Liver (tissue), 8 donors: ENCODE measurements at regions not wholly inside any gene's neighbourhood (a gene's known extent, or its start where the extent isn't known, plus 50 kb on each side); places are given as distances from the start of the nearest gene placed in this dataset.

ENCODE experiments used
- DNase-seq: peaks from one replicate; pipeline ENCODE4 v3.0.0-alpha.2; 2017; ENCODE audit warnings: low spot score
- H3K27ac ChIP-seq, 2 donors: one replicate each; pipeline ENCODE4 v1.7.0; 2013; ENCODE audit warnings: inconsistent platforms in 2 of 2, low read length in 2 of 2, control low read depth in 1 of 2, low read depth in 1 of 2, mild to moderate bottlenecking in 1 of 2
- H3K27me3 ChIP-seq, 4 donors: one replicate each; pipeline versions ENCODE4 v1.6.1 to v1.7.0; 2013; ENCODE audit warnings: low read length in 3 of 4, inconsistent platforms in 1 of 4, mild to moderate bottlenecking in 1 of 4, moderate library complexity in 1 of 4; ENCODE audit not compliant: control insufficient read depth in 4 of 4, insufficient read depth in 4 of 4
- H3K36me3 ChIP-seq, 4 donors: one replicate each; pipeline versions ENCODE4 v1.6.1 to v1.7.0; 2013; ENCODE audit warnings: low read length in 3 of 4, mild to moderate bottlenecking in 3 of 4, low read depth in 1 of 4, moderate library complexity in 1 of 4; ENCODE audit not compliant: control insufficient read depth in 4 of 4, insufficient read depth in 3 of 4
- H3K4me1 ChIP-seq, 4 donors: one replicate each; pipeline versions ENCODE4 v1.6.1 to v1.7.0; 2013; ENCODE audit warnings: low read length in 3 of 4, mild to moderate bottlenecking in 3 of 4, moderate library complexity in 1 of 4; ENCODE audit not compliant: control insufficient read depth in 4 of 4, insufficient read depth in 4 of 4
- H3K4me3 ChIP-seq, 3 donors: one replicate each; pipeline versions ENCODE4 v1.6.1 to v1.7.0; 2013; ENCODE audit warnings: low read length in 3 of 3, control low read depth in 1 of 3, low read depth in 1 of 3, mild to moderate bottlenecking in 1 of 3
- H3K9ac ChIP-seq, 2 donors: one replicate each; pipeline ENCODE4 v1.7.0; 2013; ENCODE audit warnings: low read length in 2 of 2, mild to moderate bottlenecking in 2 of 2, moderate library complexity in 2 of 2, control low read depth in 1 of 2, low read depth in 1 of 2
- H3K9me3 ChIP-seq, 4 donors: one replicate each; pipeline versions ENCODE4 v1.6.1 to v1.7.0; 2013; ENCODE audit warnings: low read length in 3 of 4; ENCODE audit not compliant: control insufficient read depth in 4 of 4
- ATF3 ChIP-seq: IDR thresholded peaks from 2 replicates; pipeline ENCODE4 v1.6.1; 2016; ENCODE audit warnings: antibody characterized with exemption
- CTCF ChIP-seq: fragments of 150-350 bp; IDR thresholded peaks from 2 replicates; pipeline ENCODE4 v1.5.1; 2017; ENCODE audit warnings: improper control_type of control experiment, low read depth, low read length; ENCODE audit not compliant: missing input control
- EGR1 ChIP-seq, 2 donors: IDR thresholded peaks; 2 replicates each; pipeline ENCODE4 v1.6.1; 2016 to 2018; ENCODE audit warnings: antibody characterized with exemption in 2 of 2, low read depth in 2 of 2
- FOXA1 ChIP-seq: IDR thresholded peaks from 2 replicates; pipeline ENCODE4 v1.6.1; 2016; ENCODE audit warnings: antibody characterized with exemption
- FOXA2 ChIP-seq: IDR thresholded peaks from 2 replicates; pipeline ENCODE4 v1.6.1; 2016; ENCODE audit warnings: antibody characterized with exemption
- GABPA ChIP-seq, 2 donors: IDR thresholded peaks in 1 of 2; conservative IDR thresholded peaks in 1 of 2; 2 replicates each; pipeline ENCODE4 v1.6.1; 2016; ENCODE audit warnings: antibody characterized with exemption in 2 of 2, mild to moderate bottlenecking in 1 of 2, moderate library complexity in 1 of 2
- HNF4A ChIP-seq, 2 donors: conservative IDR thresholded peaks; 2 replicates each; pipeline ENCODE4 v1.6.1; 2016; ENCODE audit warnings: antibody characterized with exemption in 2 of 2, mild to moderate bottlenecking in 2 of 2
- HNF4G ChIP-seq: IDR thresholded peaks from 2 replicates; pipeline ENCODE4 v1.6.1; 2016; ENCODE audit warnings: antibody characterized with exemption
- JUND ChIP-seq, 2 donors: IDR thresholded peaks; 2 replicates each; pipeline ENCODE4 v1.6.1; 2016; ENCODE audit warnings: antibody characterized with exemption in 2 of 2
- MAX ChIP-seq: IDR thresholded peaks from 2 replicates; pipeline ENCODE4 v1.6.1; 2016; ENCODE audit warnings: antibody characterized with exemption
- NR2F2 ChIP-seq: IDR thresholded peaks from 2 replicates; pipeline ENCODE4 v1.6.1; 2016; ENCODE audit warnings: antibody characterized with exemption
- REST ChIP-seq: IDR thresholded peaks from 2 replicates; pipeline ENCODE4 v1.6.1; 2016; ENCODE audit warnings: antibody characterized with exemption, mild to moderate bottlenecking
- RXRA ChIP-seq, 2 donors: IDR thresholded peaks; 2 replicates each; pipeline ENCODE4 v1.6.1; 2017 to 2018; ENCODE audit warnings: antibody characterized with exemption in 2 of 2, mild to moderate bottlenecking in 1 of 2
- SP1 ChIP-seq: IDR thresholded peaks from 2 replicates; pipeline ENCODE4 v1.6.1; 2018; ENCODE audit warnings: antibody characterized with exemption, mild to moderate bottlenecking
- YY1 ChIP-seq: IDR thresholded peaks from 2 replicates; pipeline ENCODE4 v1.6.1; 2016; ENCODE audit warnings: antibody characterized with exemption, mild to moderate bottlenecking
- ZBTB33 ChIP-seq: IDR thresholded peaks from 2 replicates; pipeline ENCODE4 v1.6.1; 2016; ENCODE audit warnings: antibody characterized with exemption
- WGBS: extraction: QIAGEN DNeasy Blood & Tissue Kit; methylation state at CpG from one replicate; pipeline ENCODE4 v1.1.7; 2013; 5-methylcytosine and 5-hydroxymethylcytosine counted together
- donor health status: healthy.
- donor health status: healthy.
- donor health status: healthy.
- donor health status: healthy.
- donor health status: healthy.

- no peak for TF ChIP-seq SP1
- Histone ChIP-seq H3K4me3 (no peak overlapping the region), H3K9ac (no peak overlapping the region), H3K4me1 (no peaks in the 10 kb centered on the region), H3K36me3 (no peaks in the 10 kb centered on the region), H3K27me3 (no peaks in the 10 kb centered on the region), H3K27ac (no peak overlapping the region), H3K9me3 (peaks cover 0 to 1% (median 0%) of the 10 kb centered on the region in 4 donors)
- DNase-seq = no peak
- WGBS = 72% methylated on average over 3 of the region's 3 CpGs
These were observed 383.2 kb upstream of the FLRT2 start for GRCh38 chr14:85146779-85147178.

GRCh38 chr14:85150166-85150565 is 379.8 kb upstream of the FLRT2 start:
- no peaks in the 10 kb centered on the region for H3K4me1 ChIP-seq
- DNase-seq = no peak
- TF ChIP-seq CTCF = no peak
- no peak for TF ChIP-seq MAX
- no peak for TF ChIP-seq YY1
- TF ChIP-seq HNF4A (conservative IDR thresholded peaks at IDR 0.05) = no peak
- no peak for TF ChIP-seq SP1
- TF ChIP-seq ATF3 = no peak
- no peak for TF ChIP-seq GABPA (IDR thresholded peaks at IDR 0.05 in 1 of 2, conservative IDR thresholded peaks at IDR 0.05 in 1 of 2)
- no peak for TF ChIP-seq FOXA1
- no peak for TF ChIP-seq RXRA (IDR thresholded peaks at IDR 0.05)
- no peak for TF ChIP-seq HNF4G
- no peak for TF ChIP-seq JUND (IDR thresholded peaks at IDR 0.05)
- no peak for TF ChIP-seq NR2F2
- no peak for TF ChIP-seq ZBTB33
- TF ChIP-seq EGR1 (IDR thresholded peaks at IDR 0.05; ENCODE audit: low read depth in 2 of 2) = no peak
- no peak for TF ChIP-seq REST
- TF ChIP-seq FOXA2 = no peak
- no peak overlapping the region for H3K4me3 ChIP-seq
- H3K9me3 ChIP-seq = peaks cover 0 to 1% (median 0%) of the 10 kb centered on the region in 4 donors
- H3K36me3 ChIP-seq = no peaks in the 10 kb centered on the region
- 52% methylated on average over 4 of the region's 4 CpGs for WGBS
- H3K27me3 ChIP-seq = no peaks in the 10 kb centered on the region
- no peak overlapping the region for H3K27ac ChIP-seq
- no peak overlapping the region for H3K9ac ChIP-seq
